ENCODE measurements at regions not wholly inside any gene's neighbourhood (a gene's known extent, or its start where the extent isn't known, plus 50 kb on each side); places are given as distances from the start of the nearest gene placed in this dataset.

- Histone ChIP-seq H3K4me1 (ENCODE audit: insufficient read depth) (no peaks in the 10 kb centered on the region), H4K20me1 (ENCODE audit: insufficient read depth, poor library complexity, severe bottlenecking) (no peaks in the 10 kb centered on the region), H3K36me3 (replicated peaks; ENCODE audit: insufficient read depth, low read depth) (no peaks in the 10 kb centered on the region), H3K4me2 (no peak overlapping the region), H3K27me3 (no peaks in the 10 kb centered on the region), H3K4me3 (no peak overlapping the region), H3K9me3 (ENCODE audit: low read depth) (no peaks in the 10 kb centered on the region), H3K79me2 (no peaks in the 10 kb centered on the region), H3K27ac (no peak overlapping the region), H3K9me2 (replicated peaks; ENCODE audit: insufficient read depth) (peaks cover 2% of the 10 kb centered on the region), H2AFZ (no peak overlapping the region)
- WGBS (ENCODE audit: low lambda C conversion rate, missing lambda C conversion rate): 88% methylated on average over 5 of the region's 5 CpGs
- DNase-seq (ENCODE audit: low spot score): no peak
- TF ChIP-seq EZH2 (IDR thresholded peaks at IDR 0.05; ENCODE audit: borderline replicate concordance): no peak
- no peak for TF ChIP-seq EZH2phosphoT487 (IDR thresholded peaks at IDR 0.05; ENCODE audit: low read depth, severe bottlenecking, unreplicated experiment)
- no peak for TF ChIP-seq CTCF (IDR thresholded peaks at IDR 0.05; ENCODE audit: poor library complexity)
Observed at GRCh38 chr5:12780536-12780935, 876.3 kb upstream of the CTNND2 start.

- no peaks in the 10 kb centered on the region for H3K4me1 ChIP-seq (ENCODE audit: insufficient read depth)
- H3K4me3 ChIP-seq: no peak overlapping the region
- no peak overlapping the region for H2AFZ ChIP-seq
- no peaks in the 10 kb centered on the region for H3K9me3 ChIP-seq (ENCODE audit: low read depth)
- H3K27ac ChIP-seq: no peak overlapping the region
- H3K79me2 ChIP-seq: no peaks in the 10 kb centered on the region
- no peaks in the 10 kb centered on the region for H4K20me1 ChIP-seq (ENCODE audit: insufficient read depth, poor library complexity, severe bottlenecking)
- H3K4me2 ChIP-seq: no peak overlapping the region
- no peaks in the 10 kb centered on the region for H3K9me2 ChIP-seq (replicated peaks; ENCODE audit: insufficient read depth)
- no peaks in the 10 kb centered on the region for H3K36me3 ChIP-seq (replicated peaks; ENCODE audit: insufficient read depth, low read depth)
- no peaks in the 10 kb centered on the region for H3K27me3 ChIP-seq
- no peak for DNase-seq (ENCODE audit: low spot score)
- WGBS (ENCODE audit: low lambda C conversion rate, missing lambda C conversion rate): 96% methylated on average over 3 of the region's 3 CpGs
- TF ChIP-seq EZH2 (IDR thresholded peaks at IDR 0.05; ENCODE audit: borderline replicate concordance) (no peak), CTCF (IDR thresholded peaks at IDR 0.05; ENCODE audit: poor library complexity) (no peak), EZH2phosphoT487 (IDR thresholded peaks at IDR 0.05; ENCODE audit: low read depth, severe bottlenecking, unreplicated experiment) (no peak)
Observed at GRCh38 chr5:12777342-12777741, 873.1 kb upstream of the CTNND2 start.

GRCh38 chr5:12772276-12772675, 868.0 kb upstream of the CTNND2 start:
- WGBS (ENCODE audit: low lambda C conversion rate, missing lambda C conversion rate): 80% methylated on average over 4 of the region's 4 CpGs
- Histone ChIP-seq H2AFZ (no peak overlapping the region), H3K4me1 (ENCODE audit: insufficient read depth) (no peaks in the 10 kb centered on the region), H3K27ac (no peak overlapping the region), H3K9me2 (replicated peaks; ENCODE audit: insufficient read depth) (no peaks in the 10 kb centered on the region), H3K4me2 (no peak overlapping the region), H3K4me3 (no peak overlapping the region), H3K79me2 (no peaks in the 10 kb centered on the region), H3K9me3 (ENCODE audit: low read depth) (no peaks in the 10 kb centered on the region), H3K36me3 (replicated peaks; ENCODE audit: insufficient read depth, low read depth) (no peaks in the 10 kb centered on the region), H3K27me3 (no peaks in the 10 kb centered on the region), H4K20me1 (ENCODE audit: insufficient read depth, poor library complexity, severe bottlenecking) (no peaks in the 10 kb centered on the region)
- no peak for DNase-seq (ENCODE audit: low spot score)
- no peak for TF ChIP-seq EZH2 (IDR thresholded peaks at IDR 0.05; ENCODE audit: borderline replicate concordance)
- TF ChIP-seq EZH2phosphoT487 (IDR thresholded peaks at IDR 0.05; ENCODE audit: low read depth, severe bottlenecking, unreplicated experiment): no peak
- TF ChIP-seq CTCF (IDR thresholded peaks at IDR 0.05; ENCODE audit: poor library complexity): no peak

- no peak for DNase-seq (ENCODE audit: low spot score)
- 96% methylated on average over 2 of the region's 2 CpGs for WGBS (ENCODE audit: low lambda C conversion rate, missing lambda C conversion rate)
Observed at GRCh38 chr5:12759377-12759776, 855.1 kb upstream of the CTNND2 start.

More at GRCh38 chr5:12759377-12759776, 855.1 kb upstream of the CTNND2 start:
- Histone ChIP-seq H3K4me3 (no peak overlapping the region), H3K4me1 (ENCODE audit: insufficient read depth) (no peaks in the 10 kb centered on the region), H3K4me2 (no peak overlapping the region), H4K20me1 (ENCODE audit: insufficient read depth, poor library complexity, severe bottlenecking) (no peaks in the 10 kb centered on the region), H3K9me3 (ENCODE audit: low read depth) (no peaks in the 10 kb centered on the region), H3K9me2 (replicated peaks; ENCODE audit: insufficient read depth) (no peaks in the 10 kb centered on the region), H3K27me3 (no peaks in the 10 kb centered on the region), H3K27ac (no peak overlapping the region), H3K79me2 (no peaks in the 10 kb centered on the region), H3K36me3 (replicated peaks; ENCODE audit: insufficient read depth, low read depth) (no peaks in the 10 kb centered on the region), H2AFZ (no peak overlapping the region)
- TF ChIP-seq EZH2 (IDR thresholded peaks at IDR 0.05; ENCODE audit: borderline replicate concordance) (no peak), CTCF (IDR thresholded peaks at IDR 0.05; ENCODE audit: poor library complexity) (no peak), EZH2phosphoT487 (IDR thresholded peaks at IDR 0.05; ENCODE audit: low read depth, severe bottlenecking, unreplicated experiment) (no peak)

All from hepatocyte (in vitro differentiated cells).